HG02759 (cell line): ENCODE measurements at regions not wholly inside any gene's neighbourhood (a gene's known extent, or its start where the extent isn't known, plus 50 kb on each side); places are given as distances from the start of the nearest gene placed in this dataset.
"Not testable (repeated sequence)": the region's sequence is repeated elsewhere in the genome, so short reads cannot be mapped to it uniquely, and the experiment has no call there.

Experiments
- ATAC-seq: cut with Tn5 transposase; IDR thresholded peaks from one replicate; pipeline ENCODE4 v1.9.1; 2021; ENCODE audit warnings: mild to moderate bottlenecking, moderate library complexity; ENCODE audit not compliant: unreplicated experiment

GRCh38 chr14:53376064-53376463 lies 222.9 kb upstream of the DDHD1 start:
- no peak for ATAC-seq

GRCh38 chr14:53375599-53375998 lies 222.5 kb upstream of the DDHD1 start:
- ATAC-seq = no peak

- ATAC-seq = no peak
These were observed 215.6 kb upstream of the DDHD1 start for GRCh38 chr14:53368711-53369201.

GRCh38 chr14:53368066-53368465 lies 214.9 kb upstream of the DDHD1 start:
- ATAC-seq = no peak

- no peak for ATAC-seq
These were observed 214.5 kb upstream of the DDHD1 start for GRCh38 chr14:53367644-53368026.

GRCh38 chr14:53365486-53366130 lies 212.5 kb upstream of the DDHD1 start:
- no peak for ATAC-seq

- ATAC-seq = not testable (repeated sequence)
These were observed 209.8 kb upstream of the DDHD1 start for GRCh38 chr14:53362916-53363315.

- no peak for ATAC-seq
These were observed 207.7 kb upstream of the DDHD1 start for GRCh38 chr14:53360829-53361228.

- no peak for ATAC-seq
These were observed 205.0 kb upstream of the DDHD1 start for GRCh38 chr14:53358166-53358565.

GRCh38 chr14:53356361-53357150 lies 203.4 kb upstream of the DDHD1 start:
- ATAC-seq = no peak

GRCh38 chr14:53355581-53356112 lies 202.5 kb upstream of the DDHD1 start:
- no peak for ATAC-seq

- no peak for ATAC-seq
These were observed 201.2 kb upstream of the DDHD1 start for GRCh38 chr14:53354336-53354735.

GRCh38 chr14:53350866-53351265 lies 197.7 kb upstream of the DDHD1 start:
- ATAC-seq = no peak

GRCh38 chr14:53350429-53350828 lies 197.3 kb upstream of the DDHD1 start:
- no peak for ATAC-seq

- no peak for ATAC-seq
These were observed 193.9 kb upstream of the DDHD1 start for GRCh38 chr14:53346988-53347387.

GRCh38 chr14:53341324-53341723 lies 188.2 kb upstream of the DDHD1 start:
- ATAC-seq = no peak

- ATAC-seq = no peak
These were observed 185.1 kb upstream of the DDHD1 start for GRCh38 chr14:53338192-53338591.

GRCh38 chr14:53336729-53337128 lies 183.6 kb upstream of the DDHD1 start:
- no peak for ATAC-seq

- ATAC-seq = no peak
These were observed 180.7 kb upstream of the DDHD1 start for GRCh38 chr14:53333809-53334208.

- ATAC-seq = no peak
These were observed 178.8 kb upstream of the DDHD1 start for GRCh38 chr14:53331921-53332320.

- no peak for ATAC-seq
These were observed 178.1 kb upstream of the DDHD1 start for GRCh38 chr14:53331247-53331646.

GRCh38 chr14:53330441-53330840 lies 177.3 kb upstream of the DDHD1 start:
- ATAC-seq = no peak
